D341Med (cell line): ENCODE measurements at regions not wholly inside any gene's neighbourhood (a gene's known extent, or its start where the extent isn't known, plus 50 kb on each side); places are given as distances from the start of the nearest gene placed in this dataset.

Source experiments
- DNase-seq: peaks from one replicate; pipeline ENCODE4 v3.0.0; 2012; ENCODE audit warnings: low spot score

GRCh38 chr3:44056446-44057240, 185.0 kb upstream of the TOPAZ1 start:
- no peak for DNase-seq

- DNase-seq = no peak
Observed at GRCh38 chr3:44058022-44058867, 183.4 kb upstream of the TOPAZ1 start.

GRCh38 chr3:44058868-44059203, 182.8 kb upstream of the TOPAZ1 start:
- DNase-seq = no peak

GRCh38 chr3:44060164-44060563, 181.5 kb upstream of the TOPAZ1 start:
- no peak for DNase-seq

GRCh38 chr3:44061268-44061667, 180.4 kb upstream of the TOPAZ1 start:
- DNase-seq = no peak

GRCh38 chr3:44061961-44062360, 179.7 kb upstream of the TOPAZ1 start:
- DNase-seq = no peak

GRCh38 chr3:44065311-44066094, 176.2 kb upstream of the TOPAZ1 start:
- peak; percentile 76 for DNase-seq

- no peak for DNase-seq
Observed at GRCh38 chr3:44066806-44067205, 174.9 kb upstream of the TOPAZ1 start.

- no peak for DNase-seq
Observed at GRCh38 chr3:44067431-44067830, 174.3 kb upstream of the TOPAZ1 start.

- no peak for DNase-seq
Observed at GRCh38 chr3:44068753-44069152, 172.9 kb upstream of the TOPAZ1 start.

GRCh38 chr3:44069276-44069675, 172.4 kb upstream of the TOPAZ1 start:
- DNase-seq = no peak

GRCh38 chr3:44070841-44071546, 170.7 kb upstream of the TOPAZ1 start:
- no peak for DNase-seq

- no peak for DNase-seq
Observed at GRCh38 chr3:44072601-44073540, 168.8 kb upstream of the TOPAZ1 start.

- DNase-seq = no peak
Observed at GRCh38 chr3:44074181-44074580, 167.5 kb upstream of the TOPAZ1 start.

- no peak for DNase-seq
Observed at GRCh38 chr3:44076221-44076829, 165.4 kb upstream of the TOPAZ1 start.

GRCh38 chr3:44077267-44077666, 164.4 kb upstream of the TOPAZ1 start:
- no peak for DNase-seq

GRCh38 chr3:44078863-44079262, 162.8 kb upstream of the TOPAZ1 start:
- no peak for DNase-seq

- DNase-seq = no peak
Observed at GRCh38 chr3:44079916-44080315, 161.8 kb upstream of the TOPAZ1 start.

- no peak for DNase-seq
Observed at GRCh38 chr3:44080474-44081072, 161.1 kb upstream of the TOPAZ1 start.

GRCh38 chr3:44090036-44090435, 151.7 kb upstream of the TOPAZ1 start:
- no peak for DNase-seq
